ENCODE measurements at regions not wholly inside any gene's neighbourhood (a gene's known extent, or its start where the extent isn't known, plus 50 kb on each side); places are given as distances from the start of the nearest gene placed in this dataset.

GRCh38 chr4:11603591-11604194 is 175.0 kb upstream of the HS3ST1 start:
- H3K36me3 ChIP-seq (ENCODE audit: control insufficient read depth, insufficient read depth, low read length), result no peaks in the 10 kb centered on the region
- no peak overlapping the region for H3K27ac ChIP-seq (ENCODE audit: low read length)
- H3K4me1 ChIP-seq (ENCODE audit: control insufficient read depth, insufficient read depth, low read length), result no peaks in the 10 kb centered on the region
- no peaks in the 10 kb centered on the region for H3K27me3 ChIP-seq (ENCODE audit: control insufficient read depth, insufficient read depth, low read length)
- no peak for DNase-seq
- H3K4me3 ChIP-seq (ENCODE audit: low read length), result no peak overlapping the region
- H3K9me3 ChIP-seq (ENCODE audit: control insufficient read depth, low read depth, low read length), result no peaks in the 10 kb centered on the region
- WGBS (ENCODE audit: insufficient coverage, low lambda C conversion rate), result no CpG with 5 or more reads among the region's 6 CpGs

- H3K9me3 ChIP-seq (ENCODE audit: control insufficient read depth, low read depth, low read length), result no peaks in the 10 kb centered on the region
- no peak overlapping the region for H3K27ac ChIP-seq (ENCODE audit: low read length)
- 94% methylated on average over 3 of the region's 7 CpGs for WGBS (ENCODE audit: insufficient coverage, low lambda C conversion rate)
- no peaks in the 10 kb centered on the region for H3K27me3 ChIP-seq (ENCODE audit: control insufficient read depth, insufficient read depth, low read length)
- no peak for DNase-seq
- H3K36me3 ChIP-seq (ENCODE audit: control insufficient read depth, insufficient read depth, low read length), result no peaks in the 10 kb centered on the region
- H3K4me3 ChIP-seq (ENCODE audit: low read length), result no peak overlapping the region
- no peaks in the 10 kb centered on the region for H3K4me1 ChIP-seq (ENCODE audit: control insufficient read depth, insufficient read depth, low read length)
Measured at GRCh38 chr4:11602606-11603340, 174.1 kb upstream of the HS3ST1 start.

- no peak for DNase-seq
- no CpG with 5 or more reads among the region's 1 CpG for WGBS (ENCODE audit: insufficient coverage, low lambda C conversion rate)
- Histone ChIP-seq H3K27me3 (ENCODE audit: control insufficient read depth, insufficient read depth, low read length) (no peaks in the 10 kb centered on the region), H3K27ac (ENCODE audit: low read length) (no peak overlapping the region), H3K36me3 (ENCODE audit: control insufficient read depth, insufficient read depth, low read length) (no peaks in the 10 kb centered on the region), H3K4me3 (ENCODE audit: low read length) (no peak overlapping the region), H3K9me3 (ENCODE audit: control insufficient read depth, low read depth, low read length) (no peaks in the 10 kb centered on the region), H3K4me1 (ENCODE audit: control insufficient read depth, insufficient read depth, low read length) (no peaks in the 10 kb centered on the region)
Measured at GRCh38 chr4:11599064-11599463, 170.4 kb upstream of the HS3ST1 start.

- no peaks in the 10 kb centered on the region for H3K9me3 ChIP-seq (ENCODE audit: control insufficient read depth, low read depth, low read length)
- no peak overlapping the region for H3K4me3 ChIP-seq (ENCODE audit: low read length)
- no peak overlapping the region for H3K27ac ChIP-seq (ENCODE audit: low read length)
- H3K36me3 ChIP-seq (ENCODE audit: control insufficient read depth, insufficient read depth, low read length), result no peaks in the 10 kb centered on the region
- no peaks in the 10 kb centered on the region for H3K27me3 ChIP-seq (ENCODE audit: control insufficient read depth, insufficient read depth, low read length)
- H3K4me1 ChIP-seq (ENCODE audit: control insufficient read depth, insufficient read depth, low read length), result no peaks in the 10 kb centered on the region
- no CpG with 5 or more reads among the region's 4 CpGs for WGBS (ENCODE audit: insufficient coverage, low lambda C conversion rate)
- no peak for DNase-seq
Measured at GRCh38 chr4:11598591-11598990, 169.9 kb upstream of the HS3ST1 start.

GRCh38 chr4:11597506-11597905 is 168.8 kb upstream of the HS3ST1 start:
- Histone ChIP-seq H3K4me1 (ENCODE audit: control insufficient read depth, insufficient read depth, low read length) (no peaks in the 10 kb centered on the region), H3K36me3 (ENCODE audit: control insufficient read depth, insufficient read depth, low read length) (no peaks in the 10 kb centered on the region), H3K27me3 (ENCODE audit: control insufficient read depth, insufficient read depth, low read length) (no peaks in the 10 kb centered on the region), H3K27ac (ENCODE audit: low read length) (no peak overlapping the region), H3K9me3 (ENCODE audit: control insufficient read depth, low read depth, low read length) (no peaks in the 10 kb centered on the region), H3K4me3 (ENCODE audit: low read length) (no peak overlapping the region)
- WGBS (ENCODE audit: insufficient coverage, low lambda C conversion rate), result no CpG with 5 or more reads among the region's 4 CpGs
- no peak for DNase-seq

- no CpG with 5 or more reads among the region's 2 CpGs for WGBS (ENCODE audit: insufficient coverage, low lambda C conversion rate)
- H3K27me3 ChIP-seq (ENCODE audit: control insufficient read depth, insufficient read depth, low read length), result no peaks in the 10 kb centered on the region
- H3K9me3 ChIP-seq (ENCODE audit: control insufficient read depth, low read depth, low read length), result no peaks in the 10 kb centered on the region
- H3K4me1 ChIP-seq (ENCODE audit: control insufficient read depth, insufficient read depth, low read length), result no peaks in the 10 kb centered on the region
- H3K36me3 ChIP-seq (ENCODE audit: control insufficient read depth, insufficient read depth, low read length), result no peaks in the 10 kb centered on the region
- H3K4me3 ChIP-seq (ENCODE audit: low read length), result no peak overlapping the region
- no peak for DNase-seq
- H3K27ac ChIP-seq (ENCODE audit: low read length), result no peak overlapping the region
Measured at GRCh38 chr4:11596989-11597388, 168.3 kb upstream of the HS3ST1 start.

- no peaks in the 10 kb centered on the region for H3K4me1 ChIP-seq (ENCODE audit: control insufficient read depth, insufficient read depth, low read length)
- no peaks in the 10 kb centered on the region for H3K36me3 ChIP-seq (ENCODE audit: control insufficient read depth, insufficient read depth, low read length)
- no peaks in the 10 kb centered on the region for H3K9me3 ChIP-seq (ENCODE audit: control insufficient read depth, low read depth, low read length)
- no peak overlapping the region for H3K27ac ChIP-seq (ENCODE audit: low read length)
- no peak for DNase-seq
- H3K4me3 ChIP-seq (ENCODE audit: low read length), result no peak overlapping the region
- WGBS (ENCODE audit: insufficient coverage, low lambda C conversion rate), result 67% methylated on average over 1 of the region's 7 CpGs
- no peaks in the 10 kb centered on the region for H3K27me3 ChIP-seq (ENCODE audit: control insufficient read depth, insufficient read depth, low read length)
Measured at GRCh38 chr4:11593576-11594116, 165.0 kb upstream of the HS3ST1 start.

GRCh38 chr4:11592276-11592675 is 163.6 kb upstream of the HS3ST1 start:
- no CpG with 5 or more reads among the region's 4 CpGs for WGBS (ENCODE audit: insufficient coverage, low lambda C conversion rate)

GRCh38 chr4:11590132-11590531 is 161.4 kb upstream of the HS3ST1 start:
- no CpG with 5 or more reads among the region's 2 CpGs for WGBS (ENCODE audit: insufficient coverage, low lambda C conversion rate)
- no peaks in the 10 kb centered on the region for H3K4me1 ChIP-seq (ENCODE audit: control insufficient read depth, insufficient read depth, low read length)
- H3K27me3 ChIP-seq (ENCODE audit: control insufficient read depth, insufficient read depth, low read length), result no peaks in the 10 kb centered on the region
- no peak overlapping the region for H3K27ac ChIP-seq (ENCODE audit: low read length)
- no peak for DNase-seq
- H3K36me3 ChIP-seq (ENCODE audit: control insufficient read depth, insufficient read depth, low read length), result no peaks in the 10 kb centered on the region
- no peak overlapping the region for H3K4me3 ChIP-seq (ENCODE audit: low read length)
- no peaks in the 10 kb centered on the region for H3K9me3 ChIP-seq (ENCODE audit: control insufficient read depth, low read depth, low read length)

More at GRCh38 chr4:11592276-11592675, 163.6 kb upstream of the HS3ST1 start:
- no peak overlapping the region for H3K27ac ChIP-seq (ENCODE audit: low read length)
- no peaks in the 10 kb centered on the region for H3K9me3 ChIP-seq (ENCODE audit: control insufficient read depth, low read depth, low read length)
- no peak for DNase-seq
- no peaks in the 10 kb centered on the region for H3K27me3 ChIP-seq (ENCODE audit: control insufficient read depth, insufficient read depth, low read length)
- H3K4me1 ChIP-seq (ENCODE audit: control insufficient read depth, insufficient read depth, low read length), result no peaks in the 10 kb centered on the region
- H3K36me3 ChIP-seq (ENCODE audit: control insufficient read depth, insufficient read depth, low read length), result no peaks in the 10 kb centered on the region
- H3K4me3 ChIP-seq (ENCODE audit: low read length), result no peak overlapping the region

GRCh38 chr4:11589676-11590075 is 161.0 kb upstream of the HS3ST1 start:
- Histone ChIP-seq H3K27me3 (ENCODE audit: control insufficient read depth, insufficient read depth, low read length) (no peaks in the 10 kb centered on the region), H3K4me3 (ENCODE audit: low read length) (no peak overlapping the region), H3K4me1 (ENCODE audit: control insufficient read depth, insufficient read depth, low read length) (no peaks in the 10 kb centered on the region), H3K27ac (ENCODE audit: low read length) (no peak overlapping the region), H3K9me3 (ENCODE audit: control insufficient read depth, low read depth, low read length) (no peaks in the 10 kb centered on the region), H3K36me3 (ENCODE audit: control insufficient read depth, insufficient read depth, low read length) (no peaks in the 10 kb centered on the region)
- 83% methylated on average over 1 of the region's 1 CpG for WGBS (ENCODE audit: insufficient coverage, low lambda C conversion rate)
- no peak for DNase-seq
